ENCODE measurements at regions not wholly inside any gene's neighbourhood (a gene's known extent, or its start where the extent isn't known, plus 50 kb on each side); places are given as distances from the start of the nearest gene placed in this dataset.
"Not testable (repeated sequence)": the region's sequence is repeated elsewhere in the genome, so short reads cannot be mapped to it uniquely, and the experiment has no call there.

DNA sequence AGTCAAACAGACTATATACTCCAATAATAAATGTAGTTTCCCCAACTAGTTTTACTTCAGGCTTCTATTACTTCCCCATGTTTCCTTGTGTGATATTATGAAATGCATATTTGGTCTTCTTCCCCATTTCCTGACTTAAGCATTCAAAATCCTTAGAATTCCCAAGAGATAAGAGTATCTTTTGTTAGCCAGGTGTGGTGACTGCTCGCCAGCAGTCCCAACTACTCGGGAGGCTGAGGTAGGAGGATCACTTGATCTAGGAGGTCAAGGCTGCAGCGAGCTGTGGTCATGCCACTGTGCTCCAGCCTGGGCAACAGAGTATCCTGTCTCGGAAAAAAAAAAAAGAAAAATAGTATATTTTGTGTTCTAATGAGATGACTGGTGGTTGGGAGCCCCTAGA is 72.7 kb upstream of the UBE2E2 start:
- no peaks in the 10 kb centered on the region for H3K9me3 ChIP-seq (ENCODE audit: control insufficient read depth, insufficient read depth, low read length)
- no peak overlapping the region for H3K27ac ChIP-seq (ENCODE audit: low read length)
- H3K36me3 Mint-ChIP-seq = no peaks in the 10 kb centered on the region
- peaks cover 3 to 11% of the 10 kb centered on the region in 2 donors for H3K27me3 Mint-ChIP-seq (ENCODE audit: low read depth in 2 of 2)
- no peak overlapping the region for H3K27ac Mint-ChIP-seq
- WGBS (ENCODE audit: insufficient coverage) = 84% methylated on average over 4 of the region's 4 CpGs
- no peak overlapping the region for H3K4me3 ChIP-seq (ENCODE audit: low read length)
- DNase-seq = no peak
- H3K9me3 Mint-ChIP-seq = peaks cover 0 to 5% of the 10 kb centered on the region in 2 donors
- TF ChIP-seq, protein P1, sequence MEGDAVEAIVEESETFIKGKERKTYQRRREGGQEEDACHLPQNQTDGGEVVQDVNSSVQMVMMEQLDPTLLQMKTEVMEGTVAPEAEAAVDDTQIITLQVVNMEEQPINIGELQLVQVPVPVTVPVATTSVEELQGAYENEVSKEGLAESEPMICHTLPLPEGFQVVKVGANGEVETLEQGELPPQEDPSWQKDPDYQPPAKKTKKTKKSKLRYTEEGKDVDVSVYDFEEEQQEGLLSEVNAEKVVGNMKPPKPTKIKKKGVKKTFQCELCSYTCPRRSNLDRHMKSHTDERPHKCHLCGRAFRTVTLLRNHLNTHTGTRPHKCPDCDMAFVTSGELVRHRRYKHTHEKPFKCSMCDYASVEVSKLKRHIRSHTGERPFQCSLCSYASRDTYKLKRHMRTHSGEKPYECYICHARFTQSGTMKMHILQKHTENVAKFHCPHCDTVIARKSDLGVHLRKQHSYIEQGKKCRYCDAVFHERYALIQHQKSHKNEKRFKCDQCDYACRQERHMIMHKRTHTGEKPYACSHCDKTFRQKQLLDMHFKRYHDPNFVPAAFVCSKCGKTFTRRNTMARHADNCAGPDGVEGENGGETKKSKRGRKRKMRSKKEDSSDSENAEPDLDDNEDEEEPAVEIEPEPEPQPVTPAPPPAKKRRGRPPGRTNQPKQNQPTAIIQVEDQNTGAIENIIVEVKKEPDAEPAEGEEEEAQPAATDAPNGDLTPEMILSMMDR (IDR thresholded peaks at IDR 0.05) = no peak
- no peaks in the 10 kb centered on the region for H3K4me1 Mint-ChIP-seq
- H3K27me3 ChIP-seq (ENCODE audit: control insufficient read depth, insufficient read depth, low read length) = no peaks in the 10 kb centered on the region
- no peaks in the 10 kb centered on the region for H3K36me3 ChIP-seq (ENCODE audit: control insufficient read depth, insufficient read depth, low read length)
- intact Hi-C loops (cut with micrococcal nuclease) = no loop called here
- no peak overlapping the region for H3K4me3 Mint-ChIP-seq
- ATAC-seq = no peak
- no peaks in the 10 kb centered on the region for H3K4me1 ChIP-seq (ENCODE audit: control insufficient read depth, insufficient read depth, low read length)

DNA sequence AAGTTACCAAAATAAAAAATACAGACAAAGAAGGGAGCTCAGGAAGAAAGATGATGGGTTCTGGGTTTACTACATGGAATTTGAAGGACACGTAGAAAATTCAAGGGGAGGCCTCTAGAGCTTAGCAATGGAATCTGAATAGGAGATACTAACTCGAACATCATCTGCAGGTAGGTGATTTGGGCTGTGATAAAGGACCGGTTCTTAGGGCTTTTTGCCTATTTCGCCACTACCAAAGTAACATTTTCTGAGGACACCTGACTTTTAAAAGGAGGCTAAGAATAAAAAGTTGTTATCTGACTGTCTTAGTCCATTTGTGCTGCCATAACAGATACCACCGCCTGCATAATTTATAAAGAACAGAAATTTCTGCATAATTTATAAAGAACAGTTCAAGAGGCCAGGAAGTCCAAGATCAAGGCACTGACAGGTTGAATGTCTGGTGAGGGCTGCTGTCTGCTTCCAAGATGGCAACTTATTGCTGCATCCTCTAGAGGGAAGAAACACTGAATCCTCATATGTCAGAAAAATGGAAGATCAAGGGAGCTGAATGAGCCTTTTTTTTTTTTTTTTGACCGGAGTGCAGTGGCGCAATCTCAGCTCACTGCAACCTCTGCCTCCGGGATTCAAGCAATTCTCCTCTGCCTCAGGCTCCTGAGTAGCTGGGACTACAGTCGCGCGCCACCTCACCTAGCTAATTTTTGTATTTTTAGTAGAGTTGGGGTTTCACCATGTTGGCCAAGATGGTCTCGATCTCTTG is 67.9 kb upstream of the UBE2E2 start:
- 94% methylated on average over 11 of the region's 12 CpGs for WGBS (ENCODE audit: insufficient coverage)
- H3K4me3 Mint-ChIP-seq = no peak overlapping the region
- intact Hi-C loops (cut with micrococcal nuclease) = no loop called here

DNA sequence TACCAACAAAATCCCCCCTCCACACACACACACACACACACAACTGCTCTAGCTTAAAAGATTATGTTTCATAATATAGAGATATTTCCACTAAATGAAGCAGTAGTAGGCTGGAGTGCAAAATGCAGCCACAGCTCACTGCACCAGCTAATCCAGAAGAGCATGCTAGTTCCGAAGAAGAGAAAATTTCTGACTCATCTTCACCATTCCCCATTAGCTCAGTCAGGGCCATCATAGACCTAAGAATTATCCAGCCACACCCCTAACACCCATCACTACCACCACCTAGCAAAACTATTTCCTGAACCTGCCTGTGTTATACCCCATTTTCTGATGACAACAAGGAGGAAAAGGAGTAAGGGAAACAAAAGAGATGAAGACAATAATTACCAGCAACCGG is 67.1 kb upstream of the UBE2E2 start:
- H3K9me3 Mint-ChIP-seq = peaks cover 0 to 4% of the 10 kb centered on the region in 2 donors
- no peaks in the 10 kb centered on the region for H3K9me3 ChIP-seq (ENCODE audit: control insufficient read depth, insufficient read depth, low read length)
- no peak overlapping the region for H3K27ac Mint-ChIP-seq
- no peaks in the 10 kb centered on the region for H3K36me3 Mint-ChIP-seq
- no peak overlapping the region for H3K4me3 ChIP-seq (ENCODE audit: low read length)
- TF ChIP-seq, protein P1 (IDR thresholded peaks at IDR 0.05) = no peak
- H3K4me1 Mint-ChIP-seq = no peaks in the 10 kb centered on the region
- no peak overlapping the region for H3K27ac ChIP-seq (ENCODE audit: low read length)
- ATAC-seq (no peak), DNase-seq (no peak)
- 100% methylated on average over 1 of the region's 2 CpGs for WGBS (ENCODE audit: insufficient coverage)
- H3K27me3 Mint-ChIP-seq (ENCODE audit: low read depth in 2 of 2) = peaks cover 0 to 11% of the 10 kb centered on the region in 2 donors
- H3K27me3 ChIP-seq (ENCODE audit: control insufficient read depth, insufficient read depth, low read length) = no peaks in the 10 kb centered on the region
- H3K4me1 ChIP-seq (ENCODE audit: control insufficient read depth, insufficient read depth, low read length) = no peaks in the 10 kb centered on the region
- H3K4me3 Mint-ChIP-seq = no peak overlapping the region
- intact Hi-C loops (cut with micrococcal nuclease) = no loop called here
- H3K36me3 ChIP-seq (ENCODE audit: control insufficient read depth, insufficient read depth, low read length) = no peaks in the 10 kb centered on the region

More for the DNA sequence above, 67.9 kb upstream of the UBE2E2 start:
- Histone ChIP-seq H3K27me3 (ENCODE audit: control insufficient read depth, insufficient read depth, low read length) (no peaks in the 10 kb centered on the region), H3K9me3 (ENCODE audit: control insufficient read depth, insufficient read depth, low read length) (no peaks in the 10 kb centered on the region), H3K27ac (ENCODE audit: low read length) (no peak overlapping the region), H3K4me3 (ENCODE audit: low read length) (no peak overlapping the region), H3K36me3 (ENCODE audit: control insufficient read depth, insufficient read depth, low read length) (no peaks in the 10 kb centered on the region), H3K4me1 (ENCODE audit: control insufficient read depth, insufficient read depth, low read length) (no peaks in the 10 kb centered on the region)
- DNase-seq (no peak), ATAC-seq (no peak)
- Mint-ChIP-seq H3K27me3 (ENCODE audit: low read depth in 2 of 2) (peaks cover 0 to 11% of the 10 kb centered on the region in 2 donors), H3K9me3 (peaks cover 0 to 4% of the 10 kb centered on the region in 2 donors), H3K27ac (no peak overlapping the region), H3K4me1 (no peaks in the 10 kb centered on the region), H3K36me3 (no peaks in the 10 kb centered on the region)
- TF ChIP-seq, protein P1 (IDR thresholded peaks at IDR 0.05) = no peak

DNA sequence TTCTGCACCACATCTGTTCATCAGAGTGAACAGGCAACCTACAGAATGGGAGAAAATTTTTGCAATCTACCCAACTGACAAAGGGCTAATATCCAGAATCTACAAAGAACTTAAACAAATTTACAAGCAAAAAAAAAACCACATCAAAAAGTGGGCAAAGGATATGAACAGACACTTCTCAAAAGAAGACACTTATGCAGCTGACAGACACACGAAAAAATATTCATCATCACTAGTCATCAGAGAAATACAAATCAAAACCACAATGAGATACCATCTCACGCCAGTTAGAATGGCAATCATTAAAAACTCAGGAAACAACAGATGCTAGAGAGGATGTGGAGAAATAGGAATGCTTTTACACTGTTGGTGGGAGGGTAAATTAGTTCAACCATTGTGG is 59.1 kb upstream of the UBE2E2 start:
- H3K4me1 Mint-ChIP-seq; H3K4me3 ChIP-seq (ENCODE audit: low read length); ATAC-seq; H3K9me3 ChIP-seq (ENCODE audit: control insufficient read depth, insufficient read depth, low read length); H3K4me1 ChIP-seq (ENCODE audit: control insufficient read depth, insufficient read depth, low read length); H3K9me3 Mint-ChIP-seq; H3K4me3 Mint-ChIP-seq; H3K27ac Mint-ChIP-seq; H3K27me3 ChIP-seq (ENCODE audit: control insufficient read depth, insufficient read depth, low read length); H3K36me3 Mint-ChIP-seq; H3K27me3 Mint-ChIP-seq (ENCODE audit: low read depth in 2 of 2); H3K36me3 ChIP-seq (ENCODE audit: control insufficient read depth, insufficient read depth, low read length); intact Hi-C loops (cut with micrococcal nuclease); DNase-seq; H3K27ac ChIP-seq (ENCODE audit: low read length): not testable (repeated sequence)
- WGBS (ENCODE audit: insufficient coverage) = no CpG with 5 or more reads among the region's 2 CpGs
